SK-N-SH (cell line): ENCODE measurements at regions not wholly inside any gene's neighbourhood (a gene's known extent, or its start where the extent isn't known, plus 50 kb on each side); places are given as distances from the start of the nearest gene placed in this dataset.

Experiments
- CTCF ChIA-PET: fragments of 300-600, 350-600 bp; formaldehyde crosslinking; extraction: SDS; loops from one replicate; lab custom pipeline; 2021; lab: Yijun Ruan, JAX
- POLR2A ChIA-PET: fragments of 350-600 bp; sonication (Branson Sonifier 250); formaldehyde crosslinking; extraction: SDS; loops from one replicate; lab custom pipeline; 2020; ENCODE audit warnings: antibody characterized with exemption, inconsistent platforms; lab: Yijun Ruan, JAX
- DNase-seq: peaks from one replicate; pipeline ENCODE4 v3.0.0; 2012
- H2AFZ ChIP-seq: fragments of 200-600 bp; sonication (generic); 2 replicates; pipeline ENCODE4 v1.8.1; 2016; ENCODE audit warnings: antibody characterized with exemption, mild to moderate bottlenecking, low read depth
- H3F3A ChIP-seq: fragments of 200-600 bp; sonication (generic); replicated peaks from 2 replicates; pipeline ENCODE3; 2016; ENCODE audit warnings: antibody characterized with exemption, mild to moderate bottlenecking; ENCODE audit not compliant: insufficient read depth
- H3K27ac ChIP-seq, 2 experiments: fragments of 200-500 bp in 1 of 2; fragments of 200-600 bp in 1 of 2; sonication (Bioruptor generic) in 1 of 2; sonication (generic), shearing (Covaris generic) in 1 of 2; 2 replicates each; pipeline versions ENCODE4 v1.5.1 to v1.6.1; 2014 to 2016; ENCODE audit warnings: low read depth in 2 of 2, inconsistent platforms in 1 of 2, low read length in 1 of 2, mild to moderate bottlenecking in 1 of 2, mixed read lengths in 1 of 2
- H3K27me3 ChIP-seq: fragments of 200-600 bp; sonication (generic), shearing (Covaris generic); 2 replicates; pipeline ENCODE4 v1.6.1; 2016; ENCODE audit warnings: mixed run types; ENCODE audit not compliant: insufficient read depth
- H3K36me3 ChIP-seq, 2 experiments: fragments of 200-500 bp in 1 of 2; fragments of 200-600 bp in 1 of 2; sonication (Bioruptor generic) in 1 of 2; sonication (generic) in 1 of 2; replicated peaks in 1 of 2; 2 replicates each; pipeline versions ENCODE3 to v1.5.1; 2014 to 2016; ENCODE audit warnings: low read length in 1 of 2, mild to moderate bottlenecking in 1 of 2; ENCODE audit not compliant: insufficient read depth in 2 of 2, control insufficient read depth in 1 of 2
- H3K4me1 ChIP-seq, 2 experiments: fragments of 200-500 bp in 1 of 2; fragments of 200-600 bp in 1 of 2; sonication (Bioruptor generic) in 1 of 2; sonication (generic), shearing (Covaris generic) in 1 of 2; 2 replicates each; pipeline versions ENCODE4 v1.5.1 to v1.6.1; 2014 to 2016; ENCODE audit warnings: low read depth in 1 of 2, low read length in 1 of 2, mixed run types in 1 of 2; ENCODE audit not compliant: insufficient read depth in 2 of 2, control insufficient read depth in 1 of 2
- H3K4me2 ChIP-seq: fragments of 200-600 bp; sonication (generic), shearing (Covaris generic); 2 replicates; pipeline ENCODE4 v1.6.1; 2017; ENCODE audit warnings: mixed run types
- H3K4me3 ChIP-seq, 2 experiments: fragments of 200-500 bp in 1 of 2; fragments of 200-600 bp in 1 of 2; sonication (Bioruptor generic) in 1 of 2; sonication (generic), shearing (Covaris generic) in 1 of 2; 2 replicates each; pipeline versions ENCODE4 v1.5.1 to v1.8.1; 2014 to 2016; ENCODE audit warnings: low read depth in 2 of 2, inconsistent platforms in 1 of 2, low read length in 1 of 2, mild to moderate bottlenecking in 1 of 2, mixed read lengths in 1 of 2, moderate library complexity in 1 of 2
- H3K79me2 ChIP-seq: fragments of 200-600 bp; sonication (generic); 2 replicates; pipeline ENCODE4 v1.8.1; 2017; ENCODE audit warnings: mild to moderate bottlenecking; ENCODE audit not compliant: insufficient read depth
- H3K9ac ChIP-seq: fragments of 200-600 bp; sonication (generic); 2 replicates; pipeline ENCODE4 v1.6.1; 2017; ENCODE audit warnings: mixed run types
- H3K9me2 ChIP-seq: fragments of 200-600 bp; sonication (generic); 2 replicates; pipeline ENCODE4 v1.6.1; 2017; ENCODE audit warnings: mixed run types
- H3K9me3 ChIP-seq: fragments of 200-600 bp; sonication (generic); 2 replicates; pipeline ENCODE4 v1.6.1; 2017; ENCODE audit warnings: mixed run types, mild to moderate bottlenecking, moderate library complexity
- H4K20me1 ChIP-seq: fragments of 200-600 bp; sonication (generic); 2 replicates; pipeline ENCODE4 v1.6.1; 2017; ENCODE audit warnings: mild to moderate bottlenecking, mixed run types; ENCODE audit not compliant: insufficient read depth
- CTCF ChIP-seq: fragments of 200-600 bp; sonication (generic); IDR thresholded peaks from 2 replicates; pipeline ENCODE4 v1.6.1; 2017; ENCODE audit warnings: antibody characterized with exemption, mild to moderate bottlenecking, moderate library complexity
- ELF1 ChIP-seq: IDR thresholded peaks from 2 replicates; pipeline ENCODE4 v1.4.0; 2012
- FOXJ3 ChIP-seq: sonication (generic); formaldehyde crosslinking; IDR thresholded peaks from 2 replicates; pipeline ENCODE4 v1.5.1; 2020; ENCODE audit warnings: mild to moderate bottlenecking, missing genetic modification reagents
- FOXM1 ChIP-seq: IDR thresholded peaks from 2 replicates; pipeline ENCODE4 v1.4.0; 2012; ENCODE audit warnings: low read depth, mild to moderate bottlenecking
- GABPA ChIP-seq: IDR thresholded peaks from 2 replicates; pipeline ENCODE4 v1.4.0; 2012; ENCODE audit warnings: low read depth, mild to moderate bottlenecking
- JUND ChIP-seq: IDR thresholded peaks from 2 replicates; pipeline ENCODE4 v1.4.0; 2012
- MAX ChIP-seq: IDR thresholded peaks from 2 replicates; pipeline ENCODE4 v1.4.0; 2012; ENCODE audit warnings: low read depth
- MEF2A ChIP-seq: IDR thresholded peaks from 2 replicates; pipeline ENCODE4 v1.4.0; 2012; ENCODE audit warnings: low read depth, borderline replicate concordance
- NFIC ChIP-seq: IDR thresholded peaks from 2 replicates; pipeline ENCODE4 v1.4.0; 2012; ENCODE audit warnings: borderline replicate concordance
- NRF1 ChIP-seq: IDR thresholded peaks from 2 replicates; pipeline ENCODE4 v1.6.1; 2012; ENCODE audit warnings: low read depth, mild to moderate bottlenecking, low read length
- POLR2AphosphoS5 ChIP-seq: IDR thresholded peaks from 2 replicates; pipeline ENCODE4 v1.6.1; 2012; ENCODE audit warnings: low read depth, low read length
- RFX5 ChIP-seq: IDR thresholded peaks from 2 replicates; pipeline ENCODE4 v1.6.1; 2012; ENCODE audit warnings: mild to moderate bottlenecking, improper control_type of control experiment, low read length
- SIN3A ChIP-seq: IDR thresholded peaks from 2 replicates; pipeline ENCODE4 v1.6.1; 2012; ENCODE audit warnings: low read depth, mild to moderate bottlenecking, low read length, moderate library complexity, borderline replicate concordance
- SMC3 ChIP-seq: IDR thresholded peaks from 2 replicates; pipeline ENCODE4 v1.6.1; 2012; ENCODE audit warnings: low read depth, low read length, improper control_type of control experiment
- TEAD4 ChIP-seq: IDR thresholded peaks from 2 replicates; pipeline ENCODE4 v1.4.0; 2012; ENCODE audit warnings: mild to moderate bottlenecking, borderline replicate concordance; ENCODE audit not compliant: insufficient read depth
- USF1 ChIP-seq: IDR thresholded peaks from 2 replicates; pipeline ENCODE4 v1.4.0; 2012; ENCODE audit warnings: low read depth, borderline replicate concordance
- WGBS: methylation state at CpG from one replicate; pipeline ENCODE4 v1.1.6; 2017; ENCODE audit warnings: low lambda C conversion rate; 5-methylcytosine and 5-hydroxymethylcytosine counted together
- TF ChIP-seq, protein P1 (sequence below): IDR thresholded peaks from 2 replicates; pipeline ENCODE4; 2012

- H3K27me3 ChIP-seq = no peaks in the 10 kb centered on the region
- POLR2A ChIA-PET = no interaction called here
- H3K4me1 ChIP-seq = no peaks in the 10 kb centered on the region
- no peaks in the 10 kb centered on the region for H3F3A ChIP-seq
- TF ChIP-seq SIN3A (no peak), FOXM1 (no peak), TEAD4 (no peak), RFX5 (no peak), MAX (no peak), MEF2A (no peak), ELF1 (no peak), GABPA (no peak), JUND (no peak), NFIC (no peak), FOXJ3 (CRISPR knock-in tag) (no peak), POLR2AphosphoS5 (no peak), SMC3 (no peak)
- TF ChIP-seq, protein P1, sequence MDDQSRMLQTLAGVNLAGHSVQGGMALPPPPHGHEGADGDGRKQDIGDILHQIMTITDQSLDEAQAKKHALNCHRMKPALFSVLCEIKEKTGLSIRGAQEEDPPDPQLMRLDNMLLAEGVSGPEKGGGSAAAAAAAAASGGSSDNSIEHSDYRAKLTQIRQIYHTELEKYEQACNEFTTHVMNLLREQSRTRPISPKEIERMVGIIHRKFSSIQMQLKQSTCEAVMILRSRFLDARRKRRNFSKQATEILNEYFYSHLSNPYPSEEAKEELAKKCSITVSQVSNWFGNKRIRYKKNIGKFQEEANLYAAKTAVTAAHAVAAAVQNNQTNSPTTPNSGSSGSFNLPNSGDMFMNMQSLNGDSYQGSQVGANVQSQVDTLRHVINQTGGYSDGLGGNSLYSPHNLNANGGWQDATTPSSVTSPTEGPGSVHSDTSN = no peak
- H3K4me2 ChIP-seq = no peak overlapping the region
- CTCF ChIA-PET = no interaction called here
- H2AFZ ChIP-seq = no peak overlapping the region
- no peak overlapping the region for H3K27ac ChIP-seq
- H3K79me2 ChIP-seq = no peaks in the 10 kb centered on the region
- H3K4me3 ChIP-seq = no peak overlapping the region
- H3K36me3 ChIP-seq = no peaks in the 10 kb centered on the region
- H3K9ac ChIP-seq = no peak overlapping the region
- DNase-seq = no peak
- H4K20me1 ChIP-seq = no peaks in the 10 kb centered on the region
- H3K9me3 ChIP-seq = no peaks in the 10 kb centered on the region
- no peaks in the 10 kb centered on the region for H3K9me2 ChIP-seq
These were observed 104.6 kb downstream of the AMY1C start for GRCh38 chr1:103854279-103854678.

GRCh38 chr1:103859721-103860120, 110.0 kb downstream of the AMY1C start:
- no peaks in the 10 kb centered on the region for H3K79me2 ChIP-seq
- H3K27me3 ChIP-seq = no peaks in the 10 kb centered on the region
- H3K27ac ChIP-seq = no peak overlapping the region
- WGBS = 13% methylated on average over 2 of the region's 2 CpGs
- no peak overlapping the region for H3K4me2 ChIP-seq
- H3K4me1 ChIP-seq = no peaks in the 10 kb centered on the region
- H3K36me3 ChIP-seq = no peaks in the 10 kb centered on the region
- H3F3A ChIP-seq = no peaks in the 10 kb centered on the region
- H2AFZ ChIP-seq = no peak overlapping the region
- ChIA-PET CTCF (no interaction called here), POLR2A (no interaction called here)
- no peaks in the 10 kb centered on the region for H3K9me3 ChIP-seq
- no peak overlapping the region for H3K4me3 ChIP-seq
- H3K9ac ChIP-seq = no peak overlapping the region
- H4K20me1 ChIP-seq = no peaks in the 10 kb centered on the region
- no peak for TF ChIP-seq ELF1
- no peak for TF ChIP-seq CTCF
- no peak for TF ChIP-seq USF1
- no peak for TF ChIP-seq GABPA
- TF ChIP-seq MAX = no peak
- TF ChIP-seq NRF1 = no peak
- DNase-seq = no peak
- no peaks in the 10 kb centered on the region; the same call in 1 of the 2 replicates for H3K9me2 ChIP-seq
